BLaER1 (cell line): ENCODE measurements at regions not wholly inside any gene's neighbourhood (a gene's known extent, or its start where the extent isn't known, plus 50 kb on each side); places are given as distances from the start of the nearest gene placed in this dataset.

Source experiments
- H3K27ac ChIP-seq: shearing (Covaris generic); formaldehyde crosslinking; 2 replicates; pipeline ENCODE4 v1.8.1; 2022
- H3K27me3 ChIP-seq: shearing (Covaris generic); formaldehyde crosslinking; 2 replicates; pipeline ENCODE4 v1.8.1; 2022
- H3K36me3 ChIP-seq: shearing (Covaris generic); formaldehyde crosslinking; 2 replicates; pipeline ENCODE4 v1.8.1; 2022
- H3K4me1 ChIP-seq: shearing (Covaris generic); formaldehyde crosslinking; 2 replicates; pipeline ENCODE4 v1.8.1; 2022
- H3K4me2 ChIP-seq: shearing (Covaris generic); formaldehyde crosslinking; 2 replicates; pipeline ENCODE4 v1.8.1; 2022
- H3K4me3 ChIP-seq: shearing (Covaris generic); formaldehyde crosslinking; 2 replicates; pipeline ENCODE4 v1.8.1; 2022
- H3K9ac ChIP-seq: shearing (Covaris generic); formaldehyde crosslinking; 2 replicates; pipeline ENCODE4 v1.8.1; 2022
- H3K9me3 ChIP-seq: shearing (Covaris generic); formaldehyde crosslinking; 2 replicates; pipeline ENCODE4 v1.8.1; 2022
- H4K20me1 ChIP-seq: shearing (Covaris generic); formaldehyde crosslinking; 2 replicates; pipeline ENCODE4 v1.8.1; 2022
- Cebpa-rat ChIP-seq: shearing (Covaris generic); IDR thresholded peaks from 2 replicates; pipeline ENCODE4 v1.8.1; 2022

DNA sequence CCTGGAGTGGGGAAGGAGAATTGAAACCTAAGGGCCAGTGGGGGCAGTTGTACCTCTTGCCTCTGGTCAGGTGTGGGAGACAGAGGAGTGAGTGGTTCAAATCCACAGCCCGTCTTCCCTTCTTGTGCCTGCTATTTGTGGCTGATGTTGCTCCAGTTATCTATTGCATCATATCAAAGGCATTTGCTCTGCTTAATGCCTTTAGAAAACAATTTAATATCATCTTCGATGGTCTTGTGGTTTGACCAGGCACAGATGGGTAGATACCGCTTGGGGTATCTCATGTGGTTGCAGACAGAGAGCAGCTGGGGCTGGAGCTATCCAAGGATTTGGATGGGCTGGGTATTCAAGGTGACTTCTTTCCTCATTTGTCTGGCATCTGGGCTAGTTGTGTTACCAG, 376.1 kb upstream of the RBFOX1 start:
- H3K27me3 ChIP-seq = no peaks in the 10 kb centered on the region
- H3K36me3 ChIP-seq = no peaks in the 10 kb centered on the region
- peak overlapping the region; percentile 37 for H3K4me2 ChIP-seq
- H3K4me3 ChIP-seq = no peak overlapping the region
- H3K9me3 ChIP-seq = no peaks in the 10 kb centered on the region
- H4K20me1 ChIP-seq = no peaks in the 10 kb centered on the region
- peaks cover 47% of the 10 kb centered on the region for H3K4me1 ChIP-seq
- H3K27ac ChIP-seq = 0 out of 2 replicates have a peak overlapping the region, but pooled peaks have one; percentile 13
- no peak overlapping the region for H3K9ac ChIP-seq
- peak; percentile 76 for TF ChIP-seq Cebpa-rat

DNA sequence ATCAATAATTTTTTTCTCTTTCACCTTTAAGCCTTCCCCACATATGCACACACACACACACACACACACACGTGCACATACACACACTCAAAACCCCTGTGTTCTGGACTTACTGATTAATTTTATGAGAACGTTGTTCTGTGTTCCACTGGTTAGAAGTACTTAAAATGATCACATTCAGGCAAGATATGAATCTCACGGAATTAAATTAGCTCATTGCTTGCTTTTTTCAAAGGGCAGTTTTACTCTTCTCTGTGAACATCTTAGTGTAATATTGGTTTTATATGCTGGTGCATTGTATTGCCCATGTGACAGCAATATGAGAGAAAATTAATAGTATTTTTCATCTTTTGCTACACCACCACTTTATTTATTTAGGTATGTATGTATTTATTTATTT, 377.3 kb upstream of the RBFOX1 start:
- no peaks in the 10 kb centered on the region for H3K27me3 ChIP-seq
- H3K4me2 ChIP-seq = no peak overlapping the region
- H3K27ac ChIP-seq = no peak overlapping the region
- H3K9me3 ChIP-seq = no peaks in the 10 kb centered on the region
- no peaks in the 10 kb centered on the region for H3K36me3 ChIP-seq
- no peaks in the 10 kb centered on the region for H4K20me1 ChIP-seq
- H3K4me1 ChIP-seq = peaks cover 35% of the 10 kb centered on the region
- no peak overlapping the region for H3K4me3 ChIP-seq
- no peak for TF ChIP-seq Cebpa-rat
- H3K9ac ChIP-seq = no peak overlapping the region

DNA sequence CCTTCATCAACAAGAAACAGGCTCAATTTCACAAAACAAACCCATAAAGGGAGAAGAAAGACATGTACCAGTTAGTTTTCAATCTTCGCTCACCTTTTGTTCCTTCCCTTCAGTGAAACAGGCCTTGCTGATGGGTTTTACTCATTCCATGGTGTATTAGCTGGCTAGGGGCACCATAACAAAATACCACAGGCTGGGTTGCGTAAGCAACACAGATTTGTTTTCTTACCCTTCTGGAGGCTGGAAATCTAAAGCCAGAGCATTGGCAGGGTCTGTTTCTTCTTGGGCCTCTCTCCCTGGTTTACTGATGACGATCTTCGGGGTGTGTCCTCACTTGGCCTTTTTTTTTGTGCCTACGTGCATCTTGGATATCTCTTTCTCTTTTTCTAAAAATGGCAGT, 383.4 kb upstream of the RBFOX1 start:
- no peaks in the 10 kb centered on the region for H3K36me3 ChIP-seq
- H3K27ac ChIP-seq = no peak overlapping the region
- no peak overlapping the region for H3K9ac ChIP-seq
- no peak overlapping the region for H3K4me3 ChIP-seq
- no peaks in the 10 kb centered on the region for H3K27me3 ChIP-seq
- H3K9me3 ChIP-seq = no peaks in the 10 kb centered on the region
- H3K4me2 ChIP-seq = no peak overlapping the region
- no peaks in the 10 kb centered on the region for H4K20me1 ChIP-seq
- TF ChIP-seq Cebpa-rat = no peak
- H3K4me1 ChIP-seq = no peaks in the 10 kb centered on the region

DNA sequence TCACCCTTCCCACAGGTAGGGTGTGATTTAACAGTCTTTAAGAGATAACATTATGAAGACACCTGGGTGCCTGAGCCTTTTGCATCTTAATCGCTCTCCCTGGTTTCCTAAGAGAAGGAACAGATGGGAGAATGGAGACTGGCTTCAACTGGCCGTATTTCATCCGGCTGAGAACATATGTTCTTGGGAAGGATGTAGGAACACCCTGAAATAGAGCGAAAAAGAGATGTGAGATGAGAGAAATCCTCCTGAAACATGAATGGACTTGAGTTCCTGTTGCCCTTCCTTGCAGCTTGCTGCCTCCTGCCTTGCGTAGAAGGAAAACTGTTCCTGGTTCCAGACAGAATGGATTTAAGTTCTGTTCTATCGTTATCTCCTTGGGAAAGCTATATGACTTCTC, 385.4 kb upstream of the RBFOX1 start:
- no peaks in the 10 kb centered on the region for H3K9me3 ChIP-seq

DNA sequence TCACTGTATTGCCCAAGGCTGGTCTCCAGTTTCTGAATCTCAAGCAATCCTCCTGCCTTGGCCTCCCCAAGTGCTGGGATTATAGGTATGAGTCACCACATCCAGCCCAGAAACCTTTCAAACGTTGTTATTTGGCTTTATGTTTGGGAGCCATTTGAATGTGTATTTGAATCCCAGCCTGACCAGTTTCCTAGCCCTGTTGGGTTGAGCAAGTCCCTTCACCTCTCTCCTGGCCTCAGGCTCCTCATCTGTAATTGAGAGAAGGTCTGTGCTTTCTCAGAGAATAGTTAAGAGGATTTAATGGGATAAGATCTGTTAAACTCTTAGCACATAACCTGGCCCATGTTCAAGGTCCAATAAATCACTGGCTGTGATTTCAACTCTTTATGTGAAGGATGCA, 385.8 kb upstream of the RBFOX1 start:
- Histone ChIP-seq H3K36me3 (no peaks in the 10 kb centered on the region), H3K4me2 (no peak overlapping the region), H3K9ac (no peak overlapping the region), H3K27me3 (no peaks in the 10 kb centered on the region), H3K4me1 (no peaks in the 10 kb centered on the region), H4K20me1 (no peaks in the 10 kb centered on the region), H3K4me3 (no peak overlapping the region), H3K27ac (no peak overlapping the region), H3K9me3 (no peaks in the 10 kb centered on the region)
- no peak for TF ChIP-seq Cebpa-rat

More for the DNA sequence above, 385.4 kb upstream of the RBFOX1 start:
- TF ChIP-seq Cebpa-rat = no peak
- Histone ChIP-seq H4K20me1 (no peaks in the 10 kb centered on the region), H3K27me3 (no peaks in the 10 kb centered on the region), H3K36me3 (no peaks in the 10 kb centered on the region), H3K9ac (no peak overlapping the region), H3K4me2 (no peak overlapping the region), H3K4me3 (no peak overlapping the region), H3K4me1 (no peaks in the 10 kb centered on the region), H3K27ac (no peak overlapping the region)

DNA sequence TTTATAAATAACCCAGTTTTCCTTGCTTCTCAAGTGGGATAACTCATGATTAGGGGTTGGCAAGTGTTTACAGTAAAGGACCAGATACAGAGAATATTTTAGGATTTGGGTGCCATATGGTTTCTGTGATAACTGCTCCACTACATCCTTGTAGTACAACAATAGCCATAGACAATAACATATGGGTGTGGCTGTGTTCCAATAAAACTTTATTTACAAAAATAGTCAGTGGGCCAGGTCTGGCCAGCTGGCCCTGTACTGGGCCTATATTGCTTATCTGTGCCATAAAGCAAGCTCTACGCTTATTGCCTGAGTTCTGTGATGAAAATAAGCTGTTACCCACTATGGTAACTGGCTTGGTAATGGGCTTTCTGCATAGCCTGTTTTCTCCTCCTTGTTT, 386.5 kb upstream of the RBFOX1 start:
- H3K27me3 ChIP-seq = no peaks in the 10 kb centered on the region
- no peaks in the 10 kb centered on the region for H3K36me3 ChIP-seq
- H3K9ac ChIP-seq = no peak overlapping the region
- H3K4me1 ChIP-seq = no peaks in the 10 kb centered on the region
- H4K20me1 ChIP-seq = no peaks in the 10 kb centered on the region
- TF ChIP-seq Cebpa-rat = no peak
- no peak overlapping the region for H3K4me3 ChIP-seq
- H3K9me3 ChIP-seq = no peaks in the 10 kb centered on the region
- no peak overlapping the region for H3K4me2 ChIP-seq
- H3K27ac ChIP-seq = no peak overlapping the region

DNA sequence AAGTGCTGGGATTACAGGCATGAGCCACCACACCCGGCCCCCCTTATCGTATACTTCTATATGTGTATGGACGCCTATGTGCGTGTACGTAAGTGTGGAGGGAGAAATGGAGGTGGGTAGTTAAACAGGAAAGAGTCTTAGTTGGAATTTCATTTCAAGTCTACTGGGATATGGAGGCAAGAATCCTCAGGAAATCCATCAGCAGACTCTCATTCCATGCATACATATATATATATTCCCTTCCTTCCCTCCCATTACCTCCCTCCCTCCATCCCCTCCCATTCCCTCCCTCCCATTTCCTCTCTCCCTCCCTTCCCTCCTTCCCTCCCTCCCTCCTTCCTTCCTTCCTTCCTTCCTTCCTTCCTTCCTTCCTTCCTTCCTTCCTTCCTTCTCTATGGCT, 391.7 kb upstream of the RBFOX1 start:
- H3K27ac ChIP-seq = no peak overlapping the region
- no peaks in the 10 kb centered on the region for H3K9me3 ChIP-seq
- H3K4me3 ChIP-seq = no peak overlapping the region
- H3K36me3 ChIP-seq = no peaks in the 10 kb centered on the region
- no peak overlapping the region for H3K9ac ChIP-seq
- no peaks in the 10 kb centered on the region for H4K20me1 ChIP-seq
- H3K27me3 ChIP-seq = no peaks in the 10 kb centered on the region
- TF ChIP-seq Cebpa-rat = no peak
- H3K4me1 ChIP-seq = no peaks in the 10 kb centered on the region
- no peak overlapping the region for H3K4me2 ChIP-seq

DNA sequence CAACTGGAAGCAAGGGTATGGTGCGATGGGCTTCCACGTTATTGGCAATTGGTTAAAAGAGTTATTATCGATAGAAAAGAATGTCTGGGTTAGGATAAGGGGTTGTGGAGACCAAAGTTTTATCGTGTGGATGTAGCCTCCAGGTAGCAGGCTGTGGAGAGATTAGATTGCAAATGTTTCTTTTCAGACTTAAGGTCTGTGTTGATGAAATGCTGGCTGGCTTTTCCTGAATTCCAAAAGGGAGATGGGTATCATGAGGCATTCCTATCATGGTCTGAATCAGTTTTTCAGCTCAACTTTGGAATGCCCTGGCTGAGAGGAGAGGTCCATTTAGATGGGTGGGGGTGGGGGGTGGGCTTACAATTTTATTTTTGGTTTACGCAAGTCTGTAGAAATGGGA, 395.0 kb upstream of the RBFOX1 start:
- Histone ChIP-seq H3K27me3 (no peaks in the 10 kb centered on the region), H3K9ac (no peak overlapping the region), H3K27ac (no peak overlapping the region), H3K9me3 (no peaks in the 10 kb centered on the region), H3K36me3 (no peaks in the 10 kb centered on the region), H3K4me3 (no peak overlapping the region), H3K4me2 (no peak overlapping the region), H3K4me1 (no peaks in the 10 kb centered on the region), H4K20me1 (no peaks in the 10 kb centered on the region)
- no peak for TF ChIP-seq Cebpa-rat

DNA sequence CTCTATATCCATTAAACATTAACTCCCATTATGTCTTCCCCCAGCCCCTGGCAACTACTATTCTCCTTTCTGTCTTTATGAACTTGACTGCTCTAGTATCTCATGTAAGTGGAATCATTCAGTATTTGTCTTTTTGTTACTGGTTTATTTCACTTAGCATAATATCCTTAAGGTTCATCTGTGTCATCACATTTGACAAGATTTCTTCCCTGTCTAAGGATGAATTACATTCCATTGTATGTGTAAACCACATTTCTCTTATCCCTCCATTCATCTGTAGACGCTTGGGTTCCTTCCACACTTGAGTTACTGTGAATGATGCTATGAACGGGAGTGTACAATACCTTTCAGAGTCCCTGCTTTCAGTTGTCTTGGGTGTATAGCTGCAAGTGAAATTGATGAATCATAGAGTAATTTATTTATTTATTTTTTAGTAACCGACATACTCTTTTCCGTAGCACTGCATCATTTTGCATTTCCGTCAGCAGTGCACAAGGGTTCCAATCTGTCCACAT, 399.7 kb upstream of the RBFOX1 start:
- Histone ChIP-seq H3K27ac (no peak overlapping the region), H3K9me3 (no peaks in the 10 kb centered on the region), H3K4me1 (no peaks in the 10 kb centered on the region), H3K9ac (no peak overlapping the region), H3K4me2 (no peak overlapping the region), H3K36me3 (no peaks in the 10 kb centered on the region), H3K4me3 (no peak overlapping the region), H4K20me1 (no peaks in the 10 kb centered on the region), H3K27me3 (no peaks in the 10 kb centered on the region)
- TF ChIP-seq Cebpa-rat = no peak

DNA sequence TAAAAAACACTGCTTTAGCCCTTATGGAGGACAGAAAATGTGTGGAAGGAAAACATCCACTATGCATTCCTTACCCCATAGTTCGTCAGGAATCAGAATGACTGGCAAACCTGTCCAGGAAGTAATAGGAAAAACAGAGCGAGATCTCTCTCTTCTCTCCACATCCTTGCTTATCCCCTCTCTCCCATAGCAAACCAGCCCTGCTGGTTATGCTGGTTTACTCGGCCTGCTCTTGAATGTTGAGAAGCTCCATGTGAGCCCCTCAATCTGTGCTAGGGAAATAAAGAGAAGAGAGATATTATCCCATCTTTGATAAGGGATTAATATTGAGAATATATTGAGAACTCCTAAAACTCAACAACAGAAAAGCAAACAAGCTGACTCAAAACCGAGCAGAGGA, 402.8 kb upstream of the RBFOX1 start:
- H3K9me3 ChIP-seq = no peaks in the 10 kb centered on the region
- no peaks in the 10 kb centered on the region for H3K36me3 ChIP-seq
- H3K27ac ChIP-seq = no peak overlapping the region
- no peaks in the 10 kb centered on the region for H3K4me1 ChIP-seq
- H3K9ac ChIP-seq = no peak overlapping the region
- no peak overlapping the region for H3K4me2 ChIP-seq
- no peaks in the 10 kb centered on the region for H3K27me3 ChIP-seq
- no peak for TF ChIP-seq Cebpa-rat
- no peak overlapping the region for H3K4me3 ChIP-seq
- H4K20me1 ChIP-seq = no peaks in the 10 kb centered on the region

DNA sequence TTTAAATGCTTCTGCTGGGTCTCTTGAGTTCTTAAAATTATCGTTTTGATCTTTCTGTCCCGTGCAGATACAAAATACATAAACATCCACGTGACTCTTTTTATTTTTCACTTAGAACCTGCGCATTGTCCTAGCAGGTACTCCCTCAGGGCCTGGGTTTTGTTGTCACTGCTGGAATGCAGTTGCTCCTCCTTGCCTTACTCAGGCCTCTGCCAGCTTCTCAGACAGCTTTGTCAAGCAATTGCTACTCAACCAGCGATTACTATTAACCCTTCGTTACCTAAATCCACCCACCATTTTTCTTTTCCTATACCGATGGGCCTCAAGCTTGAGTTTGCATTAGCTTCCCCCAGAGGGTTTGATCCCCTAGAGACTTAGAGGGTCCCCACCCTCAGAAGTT, 405.9 kb upstream of the RBFOX1 start:
- H3K4me3 ChIP-seq = no peak overlapping the region
- TF ChIP-seq Cebpa-rat = no peak
- H3K4me2 ChIP-seq = no peak overlapping the region
- H3K36me3 ChIP-seq = no peaks in the 10 kb centered on the region
- H4K20me1 ChIP-seq = no peaks in the 10 kb centered on the region
- H3K27me3 ChIP-seq = no peaks in the 10 kb centered on the region
- H3K9me3 ChIP-seq = no peaks in the 10 kb centered on the region
- H3K4me1 ChIP-seq = no peaks in the 10 kb centered on the region
- H3K27ac ChIP-seq = no peak overlapping the region
- no peak overlapping the region for H3K9ac ChIP-seq
